ENCODE measurements at regions not wholly inside any gene's neighbourhood (a gene's known extent, or its start where the extent isn't known, plus 50 kb on each side); places are given as distances from the start of the nearest gene placed in this dataset.
"Not testable (repeated sequence)": the region's sequence is repeated elsewhere in the genome, so short reads cannot be mapped to it uniquely, and the experiment has no call there.

- Histone ChIP-seq H3K14ac (ENCODE audit: low read length) (no peak overlapping the region), H3K23ac (ENCODE audit: low read length) (no peak overlapping the region), H3K79me2 (ENCODE audit: control insufficient read depth, insufficient read depth, low read length, poor library complexity) (no peaks in the 10 kb centered on the region), H3K4ac (ENCODE audit: low read depth, low read length) (no peak overlapping the region), H3K79me1 (ENCODE audit: low read length) (no peaks in the 10 kb centered on the region), H2BK120ac (ENCODE audit: insufficient read depth, low read length, poor library complexity) (no peak overlapping the region), H3K4me1 (ENCODE audit: control insufficient read depth in 1 of 2, insufficient read depth in 2 of 2, low read length in 2 of 2) (no peaks in the 10 kb centered on the region), H3K27ac (ENCODE audit: low read depth, low read length) (no peak overlapping the region), H3K18ac (ENCODE audit: low read length) (no peak overlapping the region), H2AK5ac (ENCODE audit: low read length) (no peak overlapping the region), H4K91ac (ENCODE audit: low read depth, low read length) (no peak overlapping the region), H3K9me3 (ENCODE audit: insufficient read depth, low read depth, low read length) (no peaks in the 10 kb centered on the region), H3K36me3 (ENCODE audit: control insufficient read depth in 1 of 2, insufficient read depth in 2 of 2, low read length in 2 of 2) (no peaks in the 10 kb centered on the region), H2BK5ac (ENCODE audit: low read depth, low read length, poor library complexity) (no peak overlapping the region), H4K12ac (ENCODE audit: low read depth, low read length) (no peak overlapping the region), H4K8ac (ENCODE audit: low read depth, low read length) (no peak overlapping the region), H3K9ac (ENCODE audit: low read length) (no peak overlapping the region), H2AFZ (ENCODE audit: insufficient read depth, low read length, poor library complexity) (no peak overlapping the region), H3K4me3 (ENCODE audit: low read depth, low read length) (no peak overlapping the region), H3K27me3 (ENCODE audit: insufficient read depth, low read length) (no peaks in the 10 kb centered on the region), H2BK12ac (ENCODE audit: low read length) (no peak overlapping the region), H3K4me2 (ENCODE audit: low read length) (no peak overlapping the region)
- DNase-seq, result peak; percentile 7 to 62
- no CpG with 5 or more reads among the region's 2 CpGs for WGBS (ENCODE audit: extremely low coverage, insufficient coverage, insufficient read length)
Measured at GRCh38 chr5:28301712-28302111, 1263.3 kb upstream of the CDH9 start.

DNA sequence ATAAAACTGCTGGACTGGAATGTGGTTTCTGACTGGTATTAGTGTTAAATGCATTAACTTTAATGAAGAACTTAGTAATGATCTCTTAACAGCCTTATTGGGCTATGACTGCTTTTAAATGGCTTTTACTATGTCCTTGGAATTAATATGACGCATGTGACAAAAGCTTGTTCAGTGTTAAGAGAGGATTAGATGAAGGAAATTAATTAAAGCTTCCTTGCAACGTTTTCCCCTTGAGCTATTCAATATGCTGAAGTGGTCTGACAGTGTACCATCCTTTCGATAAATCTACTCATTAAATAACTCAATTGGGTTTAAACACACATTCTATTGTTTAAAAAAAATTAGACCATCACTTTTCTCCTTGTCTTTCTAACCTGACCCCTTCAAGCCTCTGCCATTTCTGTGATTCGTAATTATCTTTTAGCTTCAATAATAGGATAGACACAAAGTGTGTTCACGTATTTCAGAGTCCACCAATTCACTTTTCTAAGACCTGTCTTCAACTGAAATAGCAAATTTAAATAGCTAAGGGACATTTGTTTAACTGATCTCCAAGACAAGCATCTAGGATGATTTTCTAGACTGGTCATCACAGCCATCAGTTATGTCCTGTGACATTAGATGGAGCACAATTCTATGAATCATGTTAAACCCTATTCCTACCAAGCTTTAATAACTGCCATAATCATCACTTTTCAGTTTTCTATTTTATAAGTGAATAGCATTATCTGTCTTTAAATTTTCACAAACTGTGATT is 1258.0 kb upstream of the CDH9 start:
- H3K14ac ChIP-seq (ENCODE audit: low read length), result no peak overlapping the region
- H2BK5ac ChIP-seq (ENCODE audit: low read depth, low read length, poor library complexity), result no peak overlapping the region
- H3K23ac ChIP-seq (ENCODE audit: low read length), result no peak overlapping the region
- no peak overlapping the region for H3K27ac ChIP-seq (ENCODE audit: low read depth, low read length)
- H2AK5ac ChIP-seq (ENCODE audit: low read length), result no peak overlapping the region
- no peaks in the 10 kb centered on the region for H3K79me1 ChIP-seq (ENCODE audit: low read length)
- H3K9me3 ChIP-seq (ENCODE audit: insufficient read depth, low read depth, low read length), result no peaks in the 10 kb centered on the region
- no peaks in the 10 kb centered on the region for H3K27me3 ChIP-seq (ENCODE audit: insufficient read depth, low read length)
- DNase-seq, result no peak
- H4K12ac ChIP-seq (ENCODE audit: low read depth, low read length), result no peak overlapping the region
- H4K91ac ChIP-seq (ENCODE audit: low read depth, low read length), result no peak overlapping the region
- H2BK120ac ChIP-seq (ENCODE audit: insufficient read depth, low read length, poor library complexity), result no peak overlapping the region
- no peak overlapping the region for H2AFZ ChIP-seq (ENCODE audit: insufficient read depth, low read length, poor library complexity)
- no peak overlapping the region for H3K9ac ChIP-seq (ENCODE audit: low read length)
- no peaks in the 10 kb centered on the region for H3K4me1 ChIP-seq (ENCODE audit: control insufficient read depth in 1 of 2, insufficient read depth in 2 of 2, low read length in 2 of 2)
- no peak overlapping the region for H4K8ac ChIP-seq (ENCODE audit: low read depth, low read length)
- H3K4ac ChIP-seq (ENCODE audit: low read depth, low read length), result no peak overlapping the region
- no peak overlapping the region for H3K4me3 ChIP-seq (ENCODE audit: low read depth, low read length)
- H3K4me2 ChIP-seq (ENCODE audit: low read length), result no peak overlapping the region
- H3K36me3 ChIP-seq (ENCODE audit: control insufficient read depth in 1 of 2, insufficient read depth in 2 of 2, low read length in 2 of 2), result no peaks in the 10 kb centered on the region
- WGBS (ENCODE audit: extremely low coverage, insufficient coverage, insufficient read length), result no CpG with 5 or more reads among the region's 5 CpGs
- no peak overlapping the region for H2BK12ac ChIP-seq (ENCODE audit: low read length)
- no peaks in the 10 kb centered on the region for H3K79me2 ChIP-seq (ENCODE audit: control insufficient read depth, insufficient read depth, low read length, poor library complexity)
- H3K18ac ChIP-seq (ENCODE audit: low read length), result no peak overlapping the region

DNA sequence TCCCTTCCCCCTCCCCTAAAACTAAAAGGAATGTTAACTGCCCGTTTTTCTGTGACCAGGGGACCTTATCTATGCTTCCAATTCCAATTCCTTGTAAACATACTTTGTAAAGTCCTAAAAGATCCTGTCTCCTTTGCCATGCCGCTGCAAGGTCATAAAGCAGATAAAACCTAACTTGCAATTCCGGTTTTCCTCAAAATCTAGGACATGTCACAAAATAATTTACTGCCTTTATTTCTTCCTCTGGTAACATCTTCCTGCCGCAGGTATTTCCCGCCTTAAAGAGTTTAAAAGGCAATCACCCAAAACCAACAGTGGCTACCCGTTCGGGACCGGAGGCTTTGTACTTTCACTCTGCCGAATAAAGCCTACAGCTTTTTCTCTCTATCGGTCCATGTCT is 1248.6 kb upstream of the CDH9 start:
- not testable (repeated sequence) for H3K79me1 ChIP-seq (ENCODE audit: low read length); H3K4me3 ChIP-seq (ENCODE audit: low read depth, low read length); H4K12ac ChIP-seq (ENCODE audit: low read depth, low read length); H2AFZ ChIP-seq (ENCODE audit: insufficient read depth, low read length, poor library complexity); H4K8ac ChIP-seq (ENCODE audit: low read depth, low read length); H2BK120ac ChIP-seq (ENCODE audit: insufficient read depth, low read length, poor library complexity); H4K91ac ChIP-seq (ENCODE audit: low read depth, low read length); H3K23ac ChIP-seq (ENCODE audit: low read length); H2AK5ac ChIP-seq (ENCODE audit: low read length); H3K9me3 ChIP-seq (ENCODE audit: insufficient read depth, low read depth, low read length); H3K79me2 ChIP-seq (ENCODE audit: control insufficient read depth, insufficient read depth, low read length, poor library complexity); H3K27me3 ChIP-seq (ENCODE audit: insufficient read depth, low read length); H3K4me1 ChIP-seq (ENCODE audit: control insufficient read depth in 1 of 2, insufficient read depth in 2 of 2, low read length in 2 of 2); H2BK5ac ChIP-seq (ENCODE audit: low read depth, low read length, poor library complexity); H3K9ac ChIP-seq (ENCODE audit: low read length); H3K36me3 ChIP-seq (ENCODE audit: control insufficient read depth in 1 of 2, insufficient read depth in 2 of 2, low read length in 2 of 2); H3K14ac ChIP-seq (ENCODE audit: low read length); H3K18ac ChIP-seq (ENCODE audit: low read length); H3K27ac ChIP-seq (ENCODE audit: low read depth, low read length); H3K4ac ChIP-seq (ENCODE audit: low read depth, low read length)
- Histone ChIP-seq H3K4me2 (ENCODE audit: low read length) (peak overlapping the region; percentile 44), H2BK12ac (ENCODE audit: low read length) (peak overlapping the region; percentile 59)
- DNase-seq, result peak in 1 of 2 donors; percentile 41
- no CpG with 5 or more reads among the region's 10 CpGs for WGBS (ENCODE audit: extremely low coverage, insufficient coverage, insufficient read length)

- Histone ChIP-seq H3K9ac (ENCODE audit: low read length) (no peak overlapping the region), H3K27me3 (ENCODE audit: insufficient read depth, low read length) (no peaks in the 10 kb centered on the region), H3K14ac (ENCODE audit: low read length) (no peak overlapping the region), H4K91ac (ENCODE audit: low read depth, low read length) (no peak overlapping the region), H2AFZ (ENCODE audit: insufficient read depth, low read length, poor library complexity) (no peak overlapping the region), H4K12ac (ENCODE audit: low read depth, low read length) (no peak overlapping the region), H2BK5ac (ENCODE audit: low read depth, low read length, poor library complexity) (no peak overlapping the region), H3K4me1 (ENCODE audit: control insufficient read depth in 1 of 2, insufficient read depth in 2 of 2, low read length in 2 of 2) (no peaks in the 10 kb centered on the region), H3K27ac (ENCODE audit: low read depth, low read length) (no peak overlapping the region), H3K4me3 (ENCODE audit: low read depth, low read length) (no peak overlapping the region), H3K9me3 (ENCODE audit: insufficient read depth, low read depth, low read length) (no peaks in the 10 kb centered on the region), H2BK120ac (ENCODE audit: insufficient read depth, low read length, poor library complexity) (no peak overlapping the region), H3K18ac (ENCODE audit: low read length) (no peak overlapping the region), H3K79me2 (ENCODE audit: control insufficient read depth, insufficient read depth, low read length, poor library complexity) (no peaks in the 10 kb centered on the region), H3K23ac (ENCODE audit: low read length) (no peak overlapping the region), H3K36me3 (ENCODE audit: control insufficient read depth in 1 of 2, insufficient read depth in 2 of 2, low read length in 2 of 2) (no peaks in the 10 kb centered on the region), H4K8ac (ENCODE audit: low read depth, low read length) (no peak overlapping the region), H2BK12ac (ENCODE audit: low read length) (no peak overlapping the region), H3K4me2 (ENCODE audit: low read length) (peak overlapping the region; percentile 44), H3K79me1 (ENCODE audit: low read length) (no peaks in the 10 kb centered on the region), H3K4ac (ENCODE audit: low read depth, low read length) (no peak overlapping the region), H2AK5ac (ENCODE audit: low read length) (no peak overlapping the region)
- WGBS (ENCODE audit: extremely low coverage, insufficient coverage, insufficient read length), result no CpG with 5 or more reads among the region's 5 CpGs
- DNase-seq, result peak; percentile 12 to 57
Measured at GRCh38 chr5:28286566-28286965, 1248.2 kb upstream of the CDH9 start.
